ENCODE measurements at regions not wholly inside any gene's neighbourhood (a gene's known extent, or its start where the extent isn't known, plus 50 kb on each side); places are given as distances from the start of the nearest gene placed in this dataset.

DNA sequence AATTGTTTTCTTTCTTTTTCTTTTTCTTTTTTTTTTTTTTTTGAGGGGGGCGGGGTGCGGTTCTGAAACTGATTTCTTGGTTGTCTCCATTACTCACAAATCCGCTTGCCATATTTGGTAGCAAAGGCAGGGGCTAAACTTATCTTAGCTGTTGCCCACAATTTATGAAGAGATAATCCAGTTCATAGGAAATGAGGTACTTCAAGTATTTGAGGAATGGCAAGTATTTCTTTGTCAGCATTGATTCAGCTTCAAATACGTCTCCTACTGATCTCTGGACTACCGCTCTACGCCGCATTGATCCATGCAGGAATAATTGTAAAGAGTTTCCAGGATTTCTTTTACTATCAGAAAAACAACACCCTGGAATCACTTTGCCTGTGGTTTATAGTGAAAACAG lies 289.2 kb upstream of the DPYD start:
- DNase-seq (ENCODE audit: low read depth, low spot score) = no peak

DNA sequence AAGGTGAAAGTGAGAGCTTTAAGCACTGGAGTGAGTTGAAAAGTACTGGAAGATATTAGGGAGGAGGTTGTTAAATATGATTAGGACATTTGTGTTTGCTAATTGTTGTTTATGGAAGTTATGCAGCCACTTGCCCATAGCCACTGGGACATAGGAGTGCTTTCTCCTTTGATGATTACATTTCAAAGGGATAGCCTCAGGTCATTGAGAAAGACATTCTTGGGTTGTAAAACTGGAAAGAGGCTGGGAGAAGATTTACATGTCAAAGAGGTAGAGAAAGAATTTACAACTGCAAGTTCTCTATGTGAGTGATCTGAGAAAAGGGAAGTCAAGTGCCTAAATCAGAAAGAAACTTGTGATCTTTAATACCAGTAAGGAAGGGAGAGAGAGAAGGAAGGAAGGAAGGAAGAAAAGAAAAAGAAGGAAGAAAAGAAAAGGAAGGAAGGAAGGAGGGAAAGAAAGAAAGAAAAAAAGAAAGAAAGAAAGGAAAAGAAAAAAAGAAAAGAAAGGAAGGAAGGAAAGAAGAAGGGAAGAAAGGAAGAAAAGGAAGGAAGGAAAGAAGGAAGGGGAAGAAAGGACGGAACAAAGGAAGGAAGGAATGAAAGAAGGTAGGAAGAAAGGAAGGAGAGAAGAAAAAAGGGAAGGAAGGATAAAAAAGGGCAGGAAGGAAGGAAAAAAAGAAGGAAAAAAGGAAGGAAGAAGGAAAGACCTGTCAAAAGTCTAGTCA lies 284.6 kb upstream of the DPYD start:
- no peak for DNase-seq (ENCODE audit: low read depth, low spot score)

GRCh38 chr1:98203466-98203865 lies 282.6 kb upstream of the DPYD start:
- DNase-seq (ENCODE audit: low read depth, low spot score) = no peak

DNA sequence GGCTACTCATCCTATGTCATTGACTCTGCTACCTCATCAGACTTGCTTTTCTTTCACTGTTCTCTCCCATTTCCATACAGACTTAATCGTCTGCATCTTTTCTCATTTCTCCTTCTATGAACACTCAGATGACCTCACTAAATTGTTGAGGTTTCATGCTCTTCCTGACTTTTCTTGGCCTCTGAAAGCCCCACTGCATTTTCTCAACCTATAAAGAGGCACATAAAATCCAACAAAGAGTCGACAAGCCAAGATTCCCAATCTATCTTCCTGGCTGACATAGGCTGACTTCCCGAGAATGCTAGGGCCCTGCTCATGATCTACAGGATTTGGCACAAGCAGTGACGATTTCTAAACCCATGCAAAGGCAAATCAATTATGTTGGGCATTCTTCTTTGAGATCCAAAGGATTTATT lies 280.8 kb upstream of the DPYD start:
- DNase-seq (ENCODE audit: low read depth, low spot score) = no peak

- no peak for DNase-seq (ENCODE audit: low read depth, low spot score)
Observed at GRCh38 chr1:98197356-98197755, 276.5 kb upstream of the DPYD start.

DNA sequence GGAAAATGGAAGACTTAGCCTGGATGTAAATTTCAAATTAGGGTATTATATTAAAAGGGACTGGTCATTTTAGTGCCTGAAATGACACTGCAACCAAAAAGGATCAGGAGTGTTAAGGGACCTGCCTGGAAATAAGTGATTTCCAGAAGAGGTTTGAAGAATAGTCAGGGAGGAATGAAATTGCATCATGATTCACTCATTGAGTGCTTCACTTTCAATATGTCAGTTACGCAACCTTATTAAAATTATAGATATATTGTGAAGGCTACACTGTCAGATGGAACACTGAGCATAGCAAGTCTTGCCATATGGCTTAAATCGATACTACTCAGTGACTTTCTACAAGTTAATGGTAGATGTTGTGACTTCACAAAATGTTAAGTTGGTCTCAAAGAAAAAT lies 275.2 kb upstream of the DPYD start:
- DNase-seq (ENCODE audit: low read depth, low spot score) = no peak

GRCh38 chr1:98188774-98189173 lies 267.9 kb upstream of the DPYD start:
- no peak for DNase-seq (ENCODE audit: low read depth, low spot score)

DNA sequence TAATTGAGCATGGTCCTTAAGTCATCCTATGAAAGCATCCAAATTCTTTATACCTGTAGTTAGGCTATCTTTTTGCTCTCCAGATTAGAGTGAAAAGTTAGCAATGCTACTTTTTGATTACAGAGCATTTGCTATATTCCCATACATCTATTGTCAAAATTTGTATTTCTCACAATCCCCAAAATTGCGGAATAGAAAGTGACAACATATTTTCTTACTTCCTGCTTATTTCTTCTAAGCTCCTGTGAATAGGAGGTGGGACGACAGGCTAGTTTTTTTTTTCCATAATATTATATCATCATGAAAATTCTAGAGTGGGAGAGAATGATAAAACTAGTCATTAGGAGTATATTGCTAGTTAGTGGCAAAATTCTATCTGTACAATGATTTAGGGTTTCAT lies 264.0 kb upstream of the DPYD start:
- DNase-seq (ENCODE audit: low read depth, low spot score) = no peak

- DNase-seq (ENCODE audit: low read depth, low spot score) = no peak
Observed at GRCh38 chr1:98181036-98181764, 260.4 kb upstream of the DPYD start.

DNA sequence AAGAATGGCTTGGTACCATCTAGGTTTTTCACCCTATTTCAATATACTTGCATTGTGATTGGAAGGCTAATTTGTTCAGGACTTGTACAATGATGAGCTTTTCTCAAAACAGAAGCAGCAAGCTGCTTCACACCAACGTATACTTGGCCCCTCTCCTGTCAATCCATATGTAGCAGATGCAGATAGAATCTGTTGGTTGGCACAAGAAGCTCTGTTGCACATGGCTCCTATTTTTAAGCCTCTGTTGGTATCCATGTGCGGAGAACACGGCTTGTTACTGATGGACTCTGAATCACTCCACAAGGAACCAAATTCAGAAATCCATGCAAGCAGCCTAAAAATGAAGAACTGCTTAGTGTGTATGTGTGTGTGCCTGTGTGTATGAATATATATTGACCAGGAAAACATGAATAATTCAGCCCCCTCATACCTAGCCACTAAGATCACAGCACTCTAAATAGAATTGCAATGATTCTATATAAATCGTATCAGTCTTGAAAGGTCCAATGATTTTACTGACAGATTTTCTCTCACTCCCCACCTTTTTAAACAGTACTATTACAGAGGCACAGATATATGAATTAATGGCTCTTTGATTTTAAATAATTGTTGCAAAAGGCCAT lies 258.4 kb upstream of the DPYD start:
- DNase-seq (ENCODE audit: low read depth, low spot score) = no peak

- no peak for DNase-seq (ENCODE audit: low read depth, low spot score)
Observed at GRCh38 chr1:98177751-98178150, 256.9 kb upstream of the DPYD start.

DNA sequence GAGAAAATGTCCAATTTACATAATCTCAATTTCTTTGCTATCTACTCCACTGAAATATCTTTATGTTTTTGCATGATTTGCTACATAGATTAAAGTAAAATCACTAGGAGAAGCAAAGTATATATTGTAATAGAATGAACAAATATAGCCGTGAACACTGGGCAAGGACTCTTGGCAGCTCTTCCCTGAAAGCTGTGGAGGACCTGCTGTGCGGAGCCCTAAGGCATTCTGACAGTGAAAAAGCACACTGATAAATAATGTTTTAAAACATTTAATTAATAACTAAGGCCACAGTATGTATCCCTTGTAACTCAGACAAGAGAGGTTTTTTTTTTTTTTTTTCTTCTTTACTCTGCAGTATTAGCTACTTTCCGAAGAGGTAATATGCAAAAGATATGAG lies 256.1 kb upstream of the DPYD start:
- no peak for DNase-seq (ENCODE audit: low read depth, low spot score)

DNA sequence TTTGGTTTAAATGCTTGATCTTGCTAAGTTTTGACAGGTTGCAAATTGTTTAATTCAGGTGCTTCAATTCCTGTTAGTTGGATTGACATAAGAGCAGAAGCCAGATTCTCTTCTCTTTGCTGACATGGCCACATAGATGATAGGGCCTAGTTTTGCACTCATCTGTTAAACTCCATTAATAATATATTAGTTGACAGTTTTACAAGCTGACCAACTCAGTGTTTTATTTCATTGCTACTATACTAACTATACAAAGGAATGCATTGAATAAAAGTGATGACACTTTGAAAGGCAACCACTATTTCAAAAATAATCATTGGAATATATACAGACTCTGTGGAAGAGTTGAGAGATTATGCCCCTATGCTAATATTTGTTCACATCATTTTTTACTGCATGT lies 255.6 kb upstream of the DPYD start:
- no peak for DNase-seq (ENCODE audit: low read depth, low spot score)

- no peak for DNase-seq (ENCODE audit: low read depth, low spot score)
Observed at GRCh38 chr1:98172578-98172977, 251.7 kb upstream of the DPYD start.

- no peak for DNase-seq (ENCODE audit: low read depth, low spot score)
Observed at GRCh38 chr1:98172022-98172421, 251.2 kb upstream of the DPYD start.

DNA sequence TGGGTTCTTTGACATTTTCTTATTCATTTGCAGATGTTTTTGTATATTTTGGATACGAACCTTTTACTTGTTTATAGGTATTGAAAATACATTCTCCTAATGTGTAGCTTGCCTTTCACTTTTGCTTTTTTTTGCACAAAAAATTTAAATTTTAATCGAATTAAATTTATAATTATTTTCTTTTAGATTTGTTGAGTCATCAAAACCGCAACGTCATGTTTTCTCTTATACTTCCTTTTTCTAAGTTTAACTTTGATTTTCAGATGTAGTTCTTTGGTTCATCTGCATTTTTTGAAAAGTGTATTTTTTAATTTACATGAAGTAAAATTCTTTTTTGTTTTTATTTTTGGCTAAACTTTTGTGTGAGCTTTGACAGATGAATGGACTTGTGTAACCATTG lies 243.7 kb upstream of the DPYD start:
- no peak for DNase-seq (ENCODE audit: low read depth, low spot score)

DNA sequence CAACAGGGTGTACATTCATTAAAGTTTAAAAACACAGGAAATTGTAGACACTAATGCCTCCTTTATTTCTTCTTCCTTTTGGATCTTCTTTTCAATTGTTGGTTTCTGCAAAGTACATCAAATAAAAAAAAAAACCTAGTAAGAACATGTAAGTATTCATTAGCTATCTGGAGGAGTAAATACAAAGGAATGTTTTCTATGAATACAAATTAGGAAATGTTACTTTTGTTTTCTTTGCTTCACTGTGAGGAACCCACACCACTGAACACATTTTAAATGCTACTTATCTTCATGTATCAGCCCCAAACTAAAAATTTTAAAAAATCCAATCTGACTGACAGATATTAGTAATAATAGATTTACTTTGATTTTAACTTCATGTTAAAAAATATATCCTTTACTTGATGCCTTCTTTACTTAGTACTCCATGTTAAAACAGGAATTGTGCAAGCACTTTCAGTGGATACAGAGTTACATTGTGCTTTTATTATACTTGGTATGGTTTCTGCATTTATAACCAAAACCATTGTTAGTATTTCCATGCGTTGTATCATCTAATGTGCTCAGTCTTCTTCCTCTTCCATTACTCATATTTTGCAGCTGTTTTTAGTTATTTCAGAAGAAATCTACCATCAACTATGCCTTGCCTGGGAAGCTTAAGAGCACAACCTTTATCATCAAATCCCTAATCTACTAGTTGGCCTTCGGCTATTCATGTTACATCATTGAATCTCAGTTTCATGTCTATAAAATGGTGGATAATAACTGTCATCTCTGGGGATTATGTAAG lies 236.9 kb upstream of the DPYD start:
- no peak for DNase-seq (ENCODE audit: low read depth, low spot score)

DNA sequence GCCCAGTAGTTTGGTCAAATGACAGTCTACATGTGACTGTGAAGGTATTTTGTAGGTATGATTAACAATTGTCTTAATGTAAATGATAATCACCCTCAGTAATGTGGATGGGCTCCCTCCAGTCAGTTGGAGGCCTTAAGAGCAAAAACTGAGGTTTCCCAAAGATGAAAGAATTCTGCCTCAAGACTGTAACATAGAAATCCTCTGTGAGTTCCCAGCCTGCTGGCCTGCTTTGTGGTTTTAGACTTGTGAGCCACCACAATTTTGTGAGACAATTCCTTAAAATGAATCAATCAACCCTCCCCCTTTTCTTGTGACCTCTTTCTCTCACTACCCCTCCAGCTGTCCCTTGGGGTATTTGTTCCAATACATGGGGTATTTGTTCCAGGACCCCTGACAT lies 226.4 kb upstream of the DPYD start:
- DNase-seq (ENCODE audit: low read depth, low spot score) = no peak

GRCh38 chr1:98145655-98146054 lies 224.8 kb upstream of the DPYD start:
- no peak for DNase-seq (ENCODE audit: low read depth, low spot score)

DNA sequence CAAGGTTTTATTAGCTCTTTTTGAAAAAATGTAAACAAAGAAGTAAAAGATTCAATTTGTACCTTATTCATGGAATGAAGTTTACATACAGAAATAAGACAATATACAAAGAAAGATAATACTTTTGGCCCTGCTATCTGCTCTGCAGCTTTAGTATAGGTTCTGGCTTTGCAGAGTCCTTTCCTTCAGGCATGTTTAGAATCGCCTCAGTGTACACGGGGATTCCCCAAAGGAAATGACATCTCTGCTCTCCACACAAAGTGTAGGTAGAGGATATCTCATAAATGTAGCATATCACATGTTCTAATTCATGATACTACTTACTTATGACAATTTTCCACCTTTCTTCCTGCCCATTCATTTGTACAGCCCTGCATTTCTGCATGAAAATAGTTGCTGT lies 222.6 kb upstream of the DPYD start:
- DNase-seq (ENCODE audit: low read depth, low spot score) = no peak

DNA sequence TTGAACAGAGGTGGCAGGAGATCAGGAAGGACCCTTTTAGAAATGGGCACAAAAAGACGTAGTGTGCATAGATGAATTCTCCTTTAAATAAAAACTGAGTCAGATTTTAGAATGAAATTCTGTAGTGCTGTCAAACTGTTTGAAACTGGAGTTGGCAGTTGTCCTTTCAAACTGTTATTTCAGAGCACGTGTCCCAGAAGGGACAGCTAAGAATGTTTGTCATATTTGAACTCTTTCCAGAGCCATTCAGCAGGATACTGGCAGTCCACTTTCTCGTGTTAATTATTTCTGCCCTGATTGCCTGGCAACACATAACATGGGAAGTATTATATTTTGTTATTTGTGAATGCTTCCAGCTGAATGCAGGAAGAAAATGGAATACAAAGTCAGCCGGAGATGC lies 212.3 kb upstream of the DPYD start:
- DNase-seq (ENCODE audit: low read depth, low spot score) = no peak

DNA sequence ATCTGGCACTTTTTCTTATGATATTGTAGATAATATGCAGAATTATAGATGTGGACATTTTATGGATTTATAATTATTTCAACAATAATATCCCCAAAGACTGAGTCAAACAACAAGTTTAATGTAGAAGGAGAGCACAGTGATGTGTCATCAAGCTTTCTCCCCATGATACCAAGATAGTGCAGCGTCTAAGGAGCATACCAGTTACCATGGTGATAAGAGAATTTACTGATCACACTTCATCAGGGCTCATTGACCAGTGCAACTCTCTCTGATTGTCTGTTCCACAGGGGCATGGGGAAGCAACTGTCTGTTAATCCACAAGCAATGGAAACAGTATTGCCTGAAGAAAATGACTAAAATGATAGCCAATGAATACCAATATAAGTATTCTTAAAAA lies 209.6 kb upstream of the DPYD start:
- no peak for DNase-seq (ENCODE audit: low read depth, low spot score)

Measured in brain pericyte (primary cell).